ENCODE measurements at regions not wholly inside any gene's neighbourhood (a gene's known extent, or its start where the extent isn't known, plus 50 kb on each side); places are given as distances from the start of the nearest gene placed in this dataset.
"Not testable (repeated sequence)": the region's sequence is repeated elsewhere in the genome, so short reads cannot be mapped to it uniquely, and the experiment has no call there.

DNA sequence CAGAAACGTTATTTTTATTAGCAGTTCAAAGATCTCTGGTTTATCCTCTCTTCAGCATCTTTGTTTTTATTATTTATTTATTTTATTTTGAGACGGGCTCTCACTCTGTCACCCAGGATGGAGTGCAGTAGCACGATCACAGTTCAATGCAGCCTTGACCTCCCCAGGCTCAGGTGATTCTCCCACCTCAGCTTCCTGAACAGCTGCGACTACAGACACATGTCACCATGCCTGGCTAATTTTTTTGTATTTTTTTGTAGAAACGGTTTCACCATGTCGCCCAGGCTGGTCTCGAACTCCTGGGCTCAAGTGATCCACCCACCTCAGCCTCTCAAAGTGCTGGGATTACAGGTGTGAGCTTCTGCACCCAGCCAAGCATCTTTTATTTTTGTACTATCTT is 147.7 kb downstream of the CDRT15L2 start:
- TF ChIP-seq, protein P1, sequence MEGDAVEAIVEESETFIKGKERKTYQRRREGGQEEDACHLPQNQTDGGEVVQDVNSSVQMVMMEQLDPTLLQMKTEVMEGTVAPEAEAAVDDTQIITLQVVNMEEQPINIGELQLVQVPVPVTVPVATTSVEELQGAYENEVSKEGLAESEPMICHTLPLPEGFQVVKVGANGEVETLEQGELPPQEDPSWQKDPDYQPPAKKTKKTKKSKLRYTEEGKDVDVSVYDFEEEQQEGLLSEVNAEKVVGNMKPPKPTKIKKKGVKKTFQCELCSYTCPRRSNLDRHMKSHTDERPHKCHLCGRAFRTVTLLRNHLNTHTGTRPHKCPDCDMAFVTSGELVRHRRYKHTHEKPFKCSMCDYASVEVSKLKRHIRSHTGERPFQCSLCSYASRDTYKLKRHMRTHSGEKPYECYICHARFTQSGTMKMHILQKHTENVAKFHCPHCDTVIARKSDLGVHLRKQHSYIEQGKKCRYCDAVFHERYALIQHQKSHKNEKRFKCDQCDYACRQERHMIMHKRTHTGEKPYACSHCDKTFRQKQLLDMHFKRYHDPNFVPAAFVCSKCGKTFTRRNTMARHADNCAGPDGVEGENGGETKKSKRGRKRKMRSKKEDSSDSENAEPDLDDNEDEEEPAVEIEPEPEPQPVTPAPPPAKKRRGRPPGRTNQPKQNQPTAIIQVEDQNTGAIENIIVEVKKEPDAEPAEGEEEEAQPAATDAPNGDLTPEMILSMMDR (IDR thresholded peaks at IDR 0.05; ENCODE audit: poor library complexity): not testable (repeated sequence)
- TF ChIP-seq EZH2phosphoT487 (IDR thresholded peaks at IDR 0.05; ENCODE audit: low read depth, severe bottlenecking, unreplicated experiment); EZH2 (IDR thresholded peaks at IDR 0.05; ENCODE audit: borderline replicate concordance): not testable (repeated sequence)

All from hepatocyte (in vitro differentiated cells).